Activated CD8-positive, alpha-beta T cell treated with anti-CD3 and anti-CD28 coated beads for 36 hours (primary cell): ENCODE measurements at regions not wholly inside any gene's neighbourhood (a gene's known extent, or its start where the extent isn't known, plus 50 kb on each side); places are given as distances from the start of the nearest gene placed in this dataset.

Source experiments
- ATAC-seq: fragments of 200-7000 bp; cut with Tn5 transposase; one replicate; pipeline ENCODE4 v1.10.0; 2021; ENCODE audit warnings: mild to moderate bottlenecking, moderate library complexity
- CTCF ChIA-PET: fragments of 350-600 bp; sonication (Branson Sonifier 250); formaldehyde crosslinking; loops from one replicate; lab custom pipeline; 2021; ENCODE audit warnings: antibody characterized with exemption; lab: Charles Lee
- POLR2A ChIA-PET: fragments of 350-600 bp; sonication (Branson Sonifier 250); formaldehyde crosslinking; loops from one replicate; lab custom pipeline; 2021; ENCODE audit warnings: antibody characterized with exemption; lab: Charles Lee
- DNase-seq: peaks from one replicate; pipeline ENCODE4 v3.0.0-alpha.2; 2020
- H3K27ac Mint-ChIP-seq: one replicate; pipeline ENCODE4 v1.8.0; 2021; ENCODE audit warnings: mild to moderate bottlenecking, mixed read lengths
- H3K27me3 Mint-ChIP-seq: one replicate; pipeline ENCODE4 v1.8.0; 2021; ENCODE audit warnings: mixed read lengths
- H3K36me3 Mint-ChIP-seq: one replicate; pipeline ENCODE4 v1.8.0; 2021; ENCODE audit warnings: low read depth, mixed read lengths
- H3K4me1 Mint-ChIP-seq: one replicate; pipeline ENCODE4 v1.8.0; 2021; ENCODE audit warnings: low read depth, mixed read lengths
- H3K4me3 Mint-ChIP-seq: one replicate; pipeline ENCODE4 v1.8.0; 2021; ENCODE audit warnings: mild to moderate bottlenecking, moderate library complexity, mixed read lengths
- H3K9me3 Mint-ChIP-seq: one replicate; pipeline ENCODE4 v1.8.0; 2021; ENCODE audit warnings: mixed read lengths
- intact Hi-C: fragments of 100-400 bp; cut with micrococcal nuclease; formaldehyde crosslinking; loops from one replicate; pipeline ENCODE4 v1.10.0; 2022
- TF ChIP-seq, protein P1 (sequence below): fragments of 200-600 bp; IDR thresholded peaks from one replicate; pipeline ENCODE4 v1.8.0; 2022; ENCODE audit warnings: antibody characterized with exemption, mild to moderate bottlenecking

DNA sequence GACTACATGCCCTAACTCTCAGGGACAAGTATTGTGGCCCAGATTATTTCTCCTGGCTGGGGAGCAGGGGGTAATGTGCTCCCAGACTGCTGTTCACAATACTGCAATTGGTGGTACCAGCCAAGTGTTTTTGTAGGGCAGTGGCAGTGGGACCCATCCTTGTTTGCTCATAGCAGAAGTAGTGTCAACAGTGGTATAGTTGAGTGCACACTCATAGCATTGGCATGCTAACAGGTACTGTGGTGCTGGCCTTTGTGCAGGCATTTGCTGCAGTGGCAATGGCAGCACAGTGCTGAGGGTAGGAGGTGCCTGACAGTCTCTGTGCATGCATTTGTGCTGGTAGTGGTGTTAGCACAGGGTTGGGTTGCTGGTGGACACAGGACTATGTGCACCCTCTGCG is 995.0 kb downstream of the SH3BGRL start:
- ChIA-PET POLR2A (no interaction called here), CTCF (interaction anchor here (0.5 kb wide), 1 partner anchor 1435 kb away, joined by 3 read pairs; no protein-coding TSS in a partner anchor)
- Mint-ChIP-seq H3K27me3 (no peaks in the 10 kb centered on the region), H3K4me1 (no peaks in the 10 kb centered on the region), H3K9me3 (no peaks in the 10 kb centered on the region), H3K4me3 (no peak overlapping the region), H3K36me3 (no peaks in the 10 kb centered on the region), H3K27ac (no peak overlapping the region)
- intact Hi-C loops: no loop called here
- TF ChIP-seq, protein P1, sequence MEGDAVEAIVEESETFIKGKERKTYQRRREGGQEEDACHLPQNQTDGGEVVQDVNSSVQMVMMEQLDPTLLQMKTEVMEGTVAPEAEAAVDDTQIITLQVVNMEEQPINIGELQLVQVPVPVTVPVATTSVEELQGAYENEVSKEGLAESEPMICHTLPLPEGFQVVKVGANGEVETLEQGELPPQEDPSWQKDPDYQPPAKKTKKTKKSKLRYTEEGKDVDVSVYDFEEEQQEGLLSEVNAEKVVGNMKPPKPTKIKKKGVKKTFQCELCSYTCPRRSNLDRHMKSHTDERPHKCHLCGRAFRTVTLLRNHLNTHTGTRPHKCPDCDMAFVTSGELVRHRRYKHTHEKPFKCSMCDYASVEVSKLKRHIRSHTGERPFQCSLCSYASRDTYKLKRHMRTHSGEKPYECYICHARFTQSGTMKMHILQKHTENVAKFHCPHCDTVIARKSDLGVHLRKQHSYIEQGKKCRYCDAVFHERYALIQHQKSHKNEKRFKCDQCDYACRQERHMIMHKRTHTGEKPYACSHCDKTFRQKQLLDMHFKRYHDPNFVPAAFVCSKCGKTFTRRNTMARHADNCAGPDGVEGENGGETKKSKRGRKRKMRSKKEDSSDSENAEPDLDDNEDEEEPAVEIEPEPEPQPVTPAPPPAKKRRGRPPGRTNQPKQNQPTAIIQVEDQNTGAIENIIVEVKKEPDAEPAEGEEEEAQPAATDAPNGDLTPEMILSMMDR: no peak
- ATAC-seq: no peak
- no peak for DNase-seq

DNA sequence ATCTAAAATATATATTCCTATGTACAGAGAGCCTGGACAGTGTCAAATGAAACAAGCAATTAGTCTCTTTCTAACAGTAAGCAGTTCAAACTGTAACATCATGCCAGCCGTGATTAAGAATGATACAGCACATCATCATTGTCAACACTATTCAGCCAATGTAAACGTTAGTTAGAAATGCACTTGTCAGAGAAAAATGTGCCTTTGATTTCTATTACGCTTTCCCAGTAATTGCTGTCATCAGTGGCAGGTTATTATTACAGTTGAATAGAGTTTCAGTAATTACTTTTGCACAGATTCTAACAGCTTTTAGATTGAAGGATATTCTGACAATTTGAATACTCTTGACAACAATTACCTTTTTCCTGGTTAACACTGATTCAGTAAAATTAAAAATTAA is 1007.1 kb downstream of the SH3BGRL start:
- POLR2A ChIA-PET: no interaction called here

DNA sequence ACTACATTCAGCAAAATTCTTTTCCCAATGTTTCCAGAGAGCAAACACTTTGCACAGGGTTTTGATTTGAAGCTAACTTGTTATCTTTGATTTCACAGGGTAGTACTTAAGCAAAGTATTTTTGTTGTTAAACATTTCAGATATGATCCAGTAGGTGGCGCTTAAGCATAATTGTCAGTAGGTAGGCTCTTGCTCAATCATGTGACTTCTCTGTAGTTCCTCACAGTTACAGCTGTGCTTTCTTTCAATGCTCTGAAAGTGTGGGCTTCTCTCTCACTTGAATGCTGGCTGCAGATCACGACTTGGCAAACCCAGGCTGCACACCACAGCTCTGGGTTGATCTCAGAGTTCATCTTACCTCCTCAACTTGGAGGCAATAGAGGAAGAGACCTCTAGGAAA is 1016.5 kb downstream of the SH3BGRL start:
- ATAC-seq (no peak), DNase-seq (no peak)
- CTCF ChIA-PET: interaction anchor here (0.6 to 0.9 kb wide), 2 partner anchors 15 to 1423 kb away, joined by 3 read pairs; no protein-coding TSS in a partner anchor
- TF ChIP-seq, protein P1: no peak
- no peaks in the 10 kb centered on the region for H3K36me3 Mint-ChIP-seq
- intact Hi-C loops: no loop called here
- POLR2A ChIA-PET: no interaction called here
- H3K27ac Mint-ChIP-seq: no peak overlapping the region
- H3K4me1 Mint-ChIP-seq: no peaks in the 10 kb centered on the region
- peaks cover 2% of the 10 kb centered on the region for H3K9me3 Mint-ChIP-seq
- H3K27me3 Mint-ChIP-seq: no peaks in the 10 kb centered on the region
- H3K4me3 Mint-ChIP-seq: no peak overlapping the region

More for the DNA sequence above, 1007.1 kb downstream of the SH3BGRL start:
- CTCF ChIA-PET: no interaction called here
- DNase-seq (no peak), ATAC-seq (no peak)
- Mint-ChIP-seq H3K9me3 (no peaks in the 10 kb centered on the region), H3K36me3 (no peaks in the 10 kb centered on the region), H3K4me1 (no peaks in the 10 kb centered on the region), H3K27me3 (no peaks in the 10 kb centered on the region), H3K27ac (no peak overlapping the region), H3K4me3 (no peak overlapping the region)
- intact Hi-C loops: no loop called here
- TF ChIP-seq, protein P1: no peak

DNA sequence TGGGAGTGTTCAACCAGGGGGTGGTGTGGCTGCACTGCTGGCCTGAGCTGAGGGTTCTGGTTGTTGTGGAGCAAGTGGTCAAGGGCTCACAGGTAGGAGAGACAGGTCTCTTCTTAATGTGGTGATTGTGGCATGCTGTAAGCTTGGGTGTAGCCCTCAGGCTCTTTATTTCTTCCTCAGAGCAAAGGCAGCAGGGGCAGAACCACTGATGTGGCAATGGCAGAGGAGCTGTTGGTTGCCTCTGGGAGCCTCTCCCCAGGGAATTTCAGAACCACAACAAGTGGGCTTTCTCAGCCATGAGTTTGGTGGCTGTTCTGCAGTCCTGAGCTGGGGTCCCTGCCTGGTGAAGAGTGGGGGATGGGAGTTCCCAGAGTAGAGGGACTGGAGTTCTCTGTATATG is 1017.2 kb downstream of the SH3BGRL start:
- no peak for DNase-seq
- TF ChIP-seq, protein P1: no peak
- H3K27me3 Mint-ChIP-seq: no peaks in the 10 kb centered on the region
- peaks cover 2% of the 10 kb centered on the region for H3K9me3 Mint-ChIP-seq
- ATAC-seq: no peak
- H3K4me1 Mint-ChIP-seq: no peaks in the 10 kb centered on the region
- no peak overlapping the region for H3K27ac Mint-ChIP-seq
- no peak overlapping the region for H3K4me3 Mint-ChIP-seq
- no peaks in the 10 kb centered on the region for H3K36me3 Mint-ChIP-seq
- intact Hi-C loops: no loop called here
- ChIA-PET POLR2A (interaction anchor here (0.6 kb wide), 1 partner anchor 51 kb away, joined by 5 read pairs; no protein-coding TSS in a partner anchor), CTCF (no interaction called here)

DNA sequence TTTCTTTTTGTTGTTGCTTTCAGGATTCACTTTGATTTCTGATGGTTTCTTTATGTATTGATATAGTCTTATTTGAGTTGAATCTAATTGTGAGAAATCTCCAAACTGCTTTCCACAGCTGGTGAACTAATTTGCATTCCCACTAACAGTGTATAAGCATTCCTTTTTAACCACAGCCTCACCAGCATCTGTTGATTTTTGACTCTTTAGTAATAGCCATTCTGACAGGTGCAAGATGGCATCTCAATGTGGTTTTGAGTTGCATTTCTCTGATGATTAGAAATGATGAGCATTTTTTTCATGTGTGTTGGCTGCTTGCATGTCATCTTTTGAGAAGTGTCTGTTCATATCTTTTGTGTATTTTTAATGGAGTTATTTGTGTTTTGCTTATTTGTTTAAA is 1023.1 kb downstream of the SH3BGRL start:
- POLR2A ChIA-PET: no interaction called here
- ATAC-seq: no peak
- peaks cover 6% of the 10 kb centered on the region for H3K9me3 Mint-ChIP-seq
- H3K27ac Mint-ChIP-seq: no peak overlapping the region
- no peak overlapping the region for H3K4me3 Mint-ChIP-seq
- no peaks in the 10 kb centered on the region for H3K4me1 Mint-ChIP-seq
- CTCF ChIA-PET: no interaction called here
- TF ChIP-seq, protein P1: no peak
- no peaks in the 10 kb centered on the region for H3K36me3 Mint-ChIP-seq
- DNase-seq: no peak
- no peaks in the 10 kb centered on the region for H3K27me3 Mint-ChIP-seq
- intact Hi-C loops: no loop called here
